ENCODE measurements at regions not wholly inside any gene's neighbourhood (a gene's known extent, or its start where the extent isn't known, plus 50 kb on each side); places are given as distances from the start of the nearest gene placed in this dataset.

DNA sequence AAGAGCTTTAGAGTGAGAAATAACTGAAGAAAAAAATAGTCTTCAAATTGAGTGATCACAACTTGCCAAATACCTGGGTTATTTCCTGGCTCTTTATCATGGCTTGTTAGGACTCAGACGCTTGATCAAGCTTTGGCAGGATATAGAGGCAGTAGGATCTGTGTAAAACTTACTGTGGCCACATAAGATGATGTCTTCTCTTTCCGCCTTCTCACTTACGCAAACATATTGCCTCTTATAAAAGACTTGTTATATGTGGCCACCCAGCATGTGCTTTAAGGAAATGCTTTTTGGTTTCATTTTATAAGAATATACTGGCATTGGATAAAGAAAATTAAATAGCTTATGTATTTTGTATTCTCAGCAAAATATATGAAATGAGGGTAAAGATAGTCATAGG lies 101.8 kb upstream of the AKIRIN2 start:
- ATAC-seq: no peak
- Histone ChIP-seq H3K4me3 (no peak overlapping the region), H3K36me3 (no peaks in the 10 kb centered on the region), H3K27ac (no peak overlapping the region), H3K27me3 (no peaks in the 10 kb centered on the region), H3K4me1 (no peaks in the 10 kb centered on the region), H3K9me3 (no peaks in the 10 kb centered on the region)
- intact Hi-C loops (cut with DNase I): no loop called here
- no peak for DNase-seq
- TF ChIP-seq, protein P1, sequence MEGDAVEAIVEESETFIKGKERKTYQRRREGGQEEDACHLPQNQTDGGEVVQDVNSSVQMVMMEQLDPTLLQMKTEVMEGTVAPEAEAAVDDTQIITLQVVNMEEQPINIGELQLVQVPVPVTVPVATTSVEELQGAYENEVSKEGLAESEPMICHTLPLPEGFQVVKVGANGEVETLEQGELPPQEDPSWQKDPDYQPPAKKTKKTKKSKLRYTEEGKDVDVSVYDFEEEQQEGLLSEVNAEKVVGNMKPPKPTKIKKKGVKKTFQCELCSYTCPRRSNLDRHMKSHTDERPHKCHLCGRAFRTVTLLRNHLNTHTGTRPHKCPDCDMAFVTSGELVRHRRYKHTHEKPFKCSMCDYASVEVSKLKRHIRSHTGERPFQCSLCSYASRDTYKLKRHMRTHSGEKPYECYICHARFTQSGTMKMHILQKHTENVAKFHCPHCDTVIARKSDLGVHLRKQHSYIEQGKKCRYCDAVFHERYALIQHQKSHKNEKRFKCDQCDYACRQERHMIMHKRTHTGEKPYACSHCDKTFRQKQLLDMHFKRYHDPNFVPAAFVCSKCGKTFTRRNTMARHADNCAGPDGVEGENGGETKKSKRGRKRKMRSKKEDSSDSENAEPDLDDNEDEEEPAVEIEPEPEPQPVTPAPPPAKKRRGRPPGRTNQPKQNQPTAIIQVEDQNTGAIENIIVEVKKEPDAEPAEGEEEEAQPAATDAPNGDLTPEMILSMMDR (IDR thresholded peaks at IDR 0.05): no peak

DNA sequence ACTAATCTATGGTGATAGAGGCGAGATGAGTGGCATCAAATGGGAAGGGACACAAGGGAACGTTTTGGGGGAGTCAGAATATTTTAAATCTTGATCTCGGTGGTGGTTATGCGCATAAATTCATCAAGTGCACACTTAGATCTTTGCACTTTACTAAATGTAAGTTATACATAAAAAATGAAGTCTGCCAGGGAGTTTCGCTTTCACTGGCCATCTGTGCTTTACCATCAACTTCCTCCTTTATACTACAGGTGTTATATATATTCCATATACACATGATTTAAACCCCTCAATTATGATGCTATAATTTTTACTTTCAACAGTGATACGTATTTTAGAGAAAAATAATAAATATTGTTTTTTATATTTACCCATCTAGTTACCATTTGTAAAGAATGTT lies 97.6 kb upstream of the AKIRIN2 start:
- Histone ChIP-seq H3K27me3 (no peaks in the 10 kb centered on the region), H3K9me3 (no peaks in the 10 kb centered on the region), H3K27ac (no peak overlapping the region), H3K36me3 (no peaks in the 10 kb centered on the region), H3K4me1 (peaks cover 0 to 4% of the 10 kb centered on the region in 2 donors), H3K4me3 (no peak overlapping the region)
- ATAC-seq (no peak), DNase-seq (no peak)
- intact Hi-C loops (cut with DNase I): no loop called here
- TF ChIP-seq, protein P1 (IDR thresholded peaks at IDR 0.05): no peak

DNA sequence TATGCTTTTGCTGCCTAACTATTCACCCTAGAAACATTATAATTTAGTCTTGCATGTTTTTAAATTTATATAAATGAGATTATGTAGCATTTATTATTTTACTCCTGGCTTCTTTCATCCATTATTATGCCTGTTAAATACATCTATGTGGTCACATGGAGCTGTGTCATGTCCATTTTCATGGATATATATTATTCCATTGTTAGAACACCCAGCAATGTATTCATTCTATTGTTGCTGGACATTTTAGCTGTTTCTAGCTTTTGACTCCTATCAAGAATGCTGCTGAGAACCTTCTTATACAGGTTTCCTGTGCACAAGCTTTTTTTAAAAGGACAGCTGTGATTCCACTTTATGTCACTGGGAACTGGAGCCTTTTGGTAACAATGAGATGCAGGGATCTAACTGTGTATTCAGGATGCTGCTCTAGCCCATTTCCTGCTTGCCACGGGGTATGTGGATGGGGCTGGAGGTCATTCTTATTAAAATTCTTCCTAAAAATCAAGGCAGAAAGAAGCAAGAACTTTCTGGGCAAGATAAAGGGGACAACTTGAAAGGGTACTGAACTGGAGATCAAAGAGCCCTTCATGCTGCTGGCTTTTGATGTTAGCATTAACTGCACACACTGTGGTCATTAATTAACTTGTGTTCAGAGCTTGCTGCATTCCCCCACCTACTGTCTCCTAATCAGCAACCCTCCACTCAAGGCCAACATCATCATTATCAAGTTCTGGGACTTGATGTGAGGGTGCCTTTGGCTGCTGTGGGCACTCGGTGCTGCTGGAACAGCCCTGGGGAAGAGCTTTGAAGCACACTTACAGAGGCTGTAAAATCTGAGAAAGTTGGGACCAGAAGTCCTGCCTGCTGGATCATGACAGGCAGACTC lies 96.6 kb upstream of the AKIRIN2 start:
- Histone ChIP-seq H3K4me1 (peaks cover 0 to 4% of the 10 kb centered on the region in 2 donors), H3K27ac (no peak overlapping the region), H3K27me3 (no peaks in the 10 kb centered on the region), H3K4me3 (no peak overlapping the region), H3K36me3 (no peaks in the 10 kb centered on the region), H3K9me3 (no peaks in the 10 kb centered on the region)
- TF ChIP-seq, protein P1 (IDR thresholded peaks at IDR 0.05): no peak
- peak in 1 of 4 donors; percentile 37 for DNase-seq
- intact Hi-C loops (cut with DNase I): no loop called here
- ATAC-seq: peak; percentile 19

DNA sequence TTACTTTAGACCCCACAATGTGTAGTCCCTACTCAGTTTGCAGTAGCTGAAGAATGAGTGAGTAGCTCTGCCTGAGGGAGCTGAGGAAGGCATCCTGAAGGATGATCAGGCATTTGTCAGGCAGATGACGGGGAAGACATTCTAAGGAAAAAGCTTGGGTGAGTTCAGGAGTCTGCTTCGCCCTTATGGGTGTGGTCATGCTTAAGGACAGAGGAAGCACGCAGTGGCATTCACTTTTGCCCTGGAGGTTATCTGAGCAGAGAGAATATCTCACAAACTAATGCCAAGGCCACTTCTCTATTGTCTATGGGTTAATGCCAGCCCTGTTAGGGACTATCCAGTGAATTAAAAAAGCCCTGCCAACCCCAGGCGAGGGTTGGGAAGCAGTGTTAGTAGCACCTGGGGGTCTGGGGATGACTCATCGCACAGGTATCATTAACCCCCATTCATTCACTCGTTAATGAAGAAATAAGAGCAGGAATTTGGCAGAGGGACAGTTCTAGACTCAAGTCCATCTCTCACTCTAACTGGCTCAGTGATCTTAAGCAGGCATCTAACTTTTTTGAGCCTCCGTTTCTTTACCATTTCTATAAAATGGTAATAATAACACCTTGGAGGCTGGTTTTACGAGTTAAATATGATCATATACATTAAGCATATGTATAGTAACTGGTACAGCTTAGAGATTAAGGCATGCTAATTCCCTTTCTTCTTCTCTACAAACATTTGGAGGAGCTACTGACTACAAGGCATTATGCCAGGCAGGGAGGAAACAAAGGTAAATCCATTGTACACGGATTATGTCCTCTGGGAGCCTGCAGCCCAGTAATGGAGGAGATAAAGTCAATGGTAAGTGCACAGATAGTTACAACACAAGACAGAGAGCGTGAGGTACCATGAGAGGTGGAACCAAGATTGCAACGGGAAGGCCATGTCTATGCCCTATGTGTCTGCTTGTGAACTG lies 93.2 kb upstream of the AKIRIN2 start:
- TF ChIP-seq, protein P1 (IDR thresholded peaks at IDR 0.05): no peak
- H3K27ac ChIP-seq: no peak overlapping the region
- no peaks in the 10 kb centered on the region for H3K27me3 ChIP-seq
- H3K4me3 ChIP-seq: no peak overlapping the region
- DNase-seq (no peak), ATAC-seq (no peak)
- H3K36me3 ChIP-seq: no peaks in the 10 kb centered on the region
- no peaks in the 10 kb centered on the region for H3K9me3 ChIP-seq
- peaks cover 0 to 4% of the 10 kb centered on the region in 2 donors for H3K4me1 ChIP-seq
- intact Hi-C loops (cut with DNase I): no loop called here

DNA sequence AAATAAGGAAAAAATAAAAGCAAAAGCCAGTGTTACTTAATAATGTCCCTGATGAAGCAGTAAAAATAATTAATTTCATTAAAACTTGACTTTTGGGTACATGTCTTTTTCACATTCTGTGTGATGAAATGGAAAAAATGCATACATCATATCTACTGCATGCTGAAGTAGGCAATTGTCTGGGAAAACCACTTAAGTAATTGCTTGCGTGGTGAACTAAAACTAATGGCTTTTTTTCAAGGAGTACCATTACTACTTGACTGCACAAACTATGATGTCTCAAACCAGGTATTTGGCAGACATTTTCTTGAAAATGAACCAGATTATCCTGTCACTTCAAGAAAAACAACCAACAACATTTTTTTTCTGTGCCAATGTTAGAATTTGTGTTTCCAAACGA lies 91.3 kb upstream of the AKIRIN2 start:
- intact Hi-C loops (cut with DNase I): no loop called here
- no peaks in the 10 kb centered on the region for H3K27me3 ChIP-seq

More for the DNA sequence above, 91.3 kb upstream of the AKIRIN2 start:
- DNase-seq: no peak
- TF ChIP-seq, protein P1 (IDR thresholded peaks at IDR 0.05): no peak
- H3K4me3 ChIP-seq: no peak overlapping the region
- no peak for ATAC-seq
- peaks cover 3 to 4% of the 10 kb centered on the region in 2 donors for H3K4me1 ChIP-seq
- H3K36me3 ChIP-seq: no peaks in the 10 kb centered on the region
- H3K27ac ChIP-seq: no peak overlapping the region
- no peaks in the 10 kb centered on the region for H3K9me3 ChIP-seq

Data from left lung (tissue), 4 donors.